NCI-H2196 treated with DMSO at 0.1 percent for 48 hours (cell line): ENCODE measurements at regions not wholly inside any gene's neighbourhood (a gene's known extent, or its start where the extent isn't known, plus 50 kb on each side); places are given as distances from the start of the nearest gene placed in this dataset.

ENCODE experiments used
- DNase-seq: peaks from one replicate; lab custom pipeline; 2025; ENCODE audit not compliant: unreplicated experiment; lab: John Stamatoyannopoulos, UW

- DNase-seq = no peak
Observed at GRCh38 chr17:53193044-53193443, 629.7 kb upstream of the KIF2B start.

GRCh38 chr17:53191878-53192277, 630.8 kb upstream of the KIF2B start:
- no peak for DNase-seq

- no peak for DNase-seq
Observed at GRCh38 chr17:53186001-53186400, 636.7 kb upstream of the KIF2B start.

- no peak for DNase-seq
Observed at GRCh38 chr17:53176629-53177028, 646.1 kb upstream of the KIF2B start.

- no peak for DNase-seq
Observed at GRCh38 chr17:53168413-53168812, 654.3 kb upstream of the KIF2B start.

- no peak for DNase-seq
Observed at GRCh38 chr17:53166731-53167130, 656.0 kb upstream of the KIF2B start.

- no peak for DNase-seq
Observed at GRCh38 chr17:53150101-53150698, 672.5 kb upstream of the KIF2B start.

GRCh38 chr17:53149316-53149715, 673.4 kb upstream of the KIF2B start:
- no peak for DNase-seq

DNA sequence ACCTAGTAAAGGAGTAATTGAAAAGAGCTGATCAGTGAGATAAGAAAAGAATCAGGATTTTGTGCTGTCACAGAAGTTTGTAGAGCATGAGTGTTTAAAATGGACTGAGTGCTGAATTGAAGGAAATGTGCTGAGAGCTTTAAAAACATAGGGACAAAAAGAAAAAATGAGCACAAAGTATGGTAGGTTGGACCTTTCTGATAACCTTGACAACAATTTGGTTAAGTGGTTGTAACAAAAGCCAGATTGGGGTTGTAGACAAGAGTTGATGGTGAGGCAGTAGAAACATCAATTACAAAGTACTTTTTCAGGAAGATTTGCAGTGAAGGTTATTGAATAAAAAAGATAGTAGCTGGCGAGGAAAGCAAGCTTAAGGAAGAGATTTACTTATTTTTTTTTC, 674.7 kb upstream of the KIF2B start:
- DNase-seq = no peak

GRCh38 chr17:53142890-53143289, 679.8 kb upstream of the KIF2B start:
- DNase-seq = no peak

DNA sequence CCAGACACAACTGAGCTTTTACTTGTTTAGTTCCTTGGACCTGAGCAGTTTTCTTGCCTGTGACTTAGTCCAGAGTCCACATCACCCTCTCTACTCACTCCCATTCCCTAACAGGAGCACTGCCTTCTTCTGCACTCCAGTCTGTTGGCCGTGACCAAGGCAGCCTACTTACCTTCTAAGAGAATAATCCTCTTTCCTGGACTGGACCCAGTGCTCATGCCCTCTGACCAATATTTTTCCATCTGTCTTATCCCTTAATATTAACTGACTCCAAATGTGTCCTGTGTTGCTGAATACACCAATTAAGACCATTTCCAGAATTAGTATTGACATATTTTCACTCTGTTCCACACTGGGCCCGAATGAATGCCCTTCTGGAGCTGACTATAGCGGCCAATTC, 681.0 kb upstream of the KIF2B start:
- no peak for DNase-seq

GRCh38 chr17:53141280-53141679, 681.4 kb upstream of the KIF2B start:
- DNase-seq = no peak

- DNase-seq = no peak
Observed at GRCh38 chr17:53137869-53138268, 684.9 kb upstream of the KIF2B start.

- no peak for DNase-seq
Observed at GRCh38 chr17:53135969-53136368, 686.8 kb upstream of the KIF2B start.

- DNase-seq = no peak
Observed at GRCh38 chr17:53134548-53134947, 688.2 kb upstream of the KIF2B start.

DNA sequence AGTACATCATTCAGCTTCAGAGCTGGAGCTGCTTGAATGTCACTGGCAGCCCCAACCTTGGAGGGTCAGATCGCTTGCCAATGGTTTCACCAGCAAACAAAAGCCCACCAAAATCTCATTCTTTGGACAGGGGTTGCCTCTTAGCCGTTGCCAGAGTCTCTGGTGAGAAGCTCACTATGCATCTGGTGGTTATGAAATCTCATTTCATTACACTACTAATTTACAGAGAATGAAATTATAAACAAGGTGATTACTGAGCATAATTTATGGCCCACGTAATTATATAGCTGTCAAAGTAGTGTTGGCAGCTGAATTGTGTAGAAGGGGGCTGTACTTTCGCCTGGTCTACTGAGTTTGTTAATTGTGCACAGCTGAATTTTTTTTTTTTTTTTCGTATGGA, 688.9 kb upstream of the KIF2B start:
- no peak for DNase-seq

GRCh38 chr17:53129863-53130262, 692.9 kb upstream of the KIF2B start:
- no peak for DNase-seq

DNA sequence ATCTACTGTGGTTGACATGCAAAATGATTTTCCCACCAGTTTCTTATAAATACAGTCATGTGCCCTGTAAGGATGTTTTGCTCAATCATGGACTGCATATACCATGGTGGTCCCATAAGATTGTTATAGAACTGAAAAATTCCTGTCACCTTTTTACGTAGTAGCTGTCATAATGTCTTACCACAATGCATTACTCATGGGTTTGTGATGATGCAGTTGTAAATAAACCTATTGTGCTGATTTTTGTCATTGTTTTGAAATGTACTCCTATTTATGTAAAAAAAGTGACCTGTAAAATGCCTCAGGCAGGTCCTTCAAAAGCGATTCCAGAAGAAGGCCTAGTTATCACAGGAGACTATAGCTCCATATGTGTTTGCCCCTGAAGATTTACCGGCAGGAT, 695.4 kb upstream of the KIF2B start:
- no peak for DNase-seq

DNA sequence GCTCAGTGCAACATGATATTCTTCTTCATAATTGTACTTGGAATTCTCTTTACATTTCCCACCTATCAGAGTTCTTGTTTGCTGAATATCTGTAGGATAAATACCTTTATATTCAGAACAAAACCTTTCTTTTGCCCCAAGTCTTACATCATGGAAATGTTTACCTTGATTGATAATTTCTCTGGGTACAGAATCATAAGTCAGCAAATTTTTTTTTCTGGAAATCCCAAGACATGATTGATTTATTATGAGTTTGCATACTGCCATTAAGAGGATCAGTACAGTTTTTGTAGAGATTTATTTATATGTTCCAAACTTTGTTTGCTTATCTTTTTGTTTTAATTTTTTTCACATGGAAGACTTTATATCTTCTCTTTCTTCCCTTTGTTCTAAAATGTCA, 699.8 kb upstream of the KIF2B start:
- no peak for DNase-seq

GRCh38 chr17:53119773-53120172, 703.0 kb upstream of the KIF2B start:
- no peak for DNase-seq

DNA sequence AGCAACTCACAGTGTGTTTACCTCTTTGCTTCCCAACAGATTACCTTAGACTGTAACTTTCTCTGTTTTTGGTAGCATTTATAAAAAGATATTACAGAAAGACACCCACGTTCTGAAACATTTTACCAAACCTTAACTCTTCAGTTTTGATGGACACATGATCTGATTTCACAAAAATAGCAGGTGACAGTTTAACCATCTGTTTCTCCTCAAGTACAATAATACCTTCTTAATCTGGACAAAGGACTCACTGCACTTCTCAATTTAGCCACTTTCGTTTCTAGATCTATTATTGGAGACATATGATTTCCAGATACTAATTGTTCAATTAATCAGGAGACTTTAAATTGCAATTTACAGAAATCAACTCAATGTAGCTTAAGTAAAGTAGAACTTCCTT, 703.8 kb upstream of the KIF2B start:
- DNase-seq = no peak

DNA sequence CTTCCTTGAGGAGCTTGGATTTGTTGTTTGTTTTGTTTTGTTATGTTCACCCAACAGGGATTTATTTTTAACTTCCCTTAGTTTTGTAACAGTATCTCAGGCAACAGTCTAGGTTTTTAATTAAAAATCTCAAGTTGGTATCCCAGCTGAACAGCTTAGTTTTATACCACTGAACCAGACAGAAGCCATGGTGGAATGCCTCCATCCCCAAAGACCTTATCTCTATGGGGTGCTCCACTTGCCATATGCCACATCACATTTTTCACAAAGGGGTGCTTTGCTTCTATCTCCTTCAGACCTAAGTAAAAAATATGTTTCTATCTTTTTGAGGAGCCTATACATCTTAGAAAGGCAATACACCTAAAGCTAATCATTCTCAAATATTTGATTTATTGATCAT, 715.8 kb upstream of the KIF2B start:
- DNase-seq = no peak

DNA sequence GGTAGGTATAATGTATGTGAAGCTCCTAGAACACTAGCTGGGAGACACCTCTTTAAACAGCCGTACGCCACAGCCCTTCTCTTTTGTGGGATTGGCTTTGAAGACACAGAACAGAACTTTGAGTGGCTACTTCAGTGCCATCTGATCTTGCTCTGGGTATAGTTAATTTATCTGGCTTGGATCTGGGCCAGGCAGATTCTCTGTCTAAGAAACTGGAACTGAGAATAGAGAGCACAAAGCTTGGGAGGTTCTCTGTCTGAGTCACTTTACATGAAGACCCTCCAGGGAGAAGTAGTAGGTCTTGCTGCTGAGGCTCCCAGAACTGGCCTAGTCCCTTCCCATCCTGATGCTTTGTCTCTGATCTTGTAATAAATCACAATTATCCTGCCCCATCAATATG, 721.0 kb upstream of the KIF2B start:
- DNase-seq = no peak

DNA sequence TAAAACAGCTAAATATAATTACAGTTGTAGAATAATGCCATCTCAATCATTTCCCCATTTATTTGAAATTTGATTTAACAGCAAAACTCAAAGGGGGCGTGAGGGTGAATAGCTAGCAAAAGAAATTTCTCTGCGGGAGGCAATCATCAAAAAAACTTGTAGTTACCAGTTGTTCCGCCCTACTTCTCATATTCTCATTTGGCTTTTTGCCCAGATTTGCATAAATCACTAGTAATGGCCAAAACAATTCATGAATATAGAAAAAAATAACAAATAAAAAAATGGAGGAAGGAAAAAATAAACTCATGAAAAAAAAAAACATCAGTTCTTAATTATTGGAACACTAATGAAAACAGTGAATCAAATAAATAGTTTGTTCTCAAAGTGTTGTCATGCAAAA, 722.6 kb upstream of the KIF2B start:
- DNase-seq = no peak
